ENCODE measurements at regions not wholly inside any gene's neighbourhood (a gene's known extent, or its start where the extent isn't known, plus 50 kb on each side); places are given as distances from the start of the nearest gene placed in this dataset.

DNA sequence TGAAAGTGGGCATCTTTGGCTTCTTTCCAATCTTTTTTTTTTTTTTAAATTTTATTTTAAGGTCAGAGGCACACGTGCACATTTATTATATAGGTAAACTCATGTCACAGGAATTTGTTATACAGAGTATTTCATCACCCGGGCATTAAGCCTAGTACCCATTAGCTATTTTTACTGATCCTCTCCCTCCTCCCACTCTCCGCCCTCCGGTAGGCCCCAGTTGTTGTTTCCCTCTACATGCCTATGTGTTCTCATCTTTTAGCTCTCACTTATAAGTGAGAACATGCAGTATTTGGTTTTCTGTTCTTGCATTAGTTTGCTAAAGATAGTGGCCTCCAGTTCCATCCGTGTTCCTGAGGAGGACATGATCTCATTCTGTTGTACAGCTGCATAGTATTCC lies 108.5 kb downstream of the CYB561 start:
- TF ChIP-seq EZH2phosphoT487 (IDR thresholded peaks at IDR 0.05; ENCODE audit: borderline replicate concordance) = no peak
- TF ChIP-seq CTCF (conservative IDR thresholded peaks at IDR 0.05; ENCODE audit: low read length) = no peak
